ENCODE measurements at regions not wholly inside any gene's neighbourhood (a gene's known extent, or its start where the extent isn't known, plus 50 kb on each side); places are given as distances from the start of the nearest gene placed in this dataset.
A peak's percentile ranks its signal among the peaks of the same experiment; 100 is the strongest.

- TF ChIP-seq HNF4A (CRISPR knock-in tag; IDR thresholded peaks at IDR 0.05) (peak; percentile 9), CHD4 (IDR thresholded peaks at IDR 0.05; ENCODE audit: borderline replicate concordance, low read length) (peak; percentile 82; the same call in 1 of the 2 replicates), ZBTB26 (CRISPR knock-in tag; IDR thresholded peaks at IDR 0.05; ENCODE audit: borderline replicate concordance) (no peak), GABPB1 (CRISPR knock-in tag; IDR thresholded peaks at IDR 0.05) (no peak), SOX5 (CRISPR knock-in tag; IDR thresholded peaks at IDR 0.05; ENCODE audit: borderline replicate concordance) (peak; percentile 74; the same call in 1 of the 2 replicates), ZC3H4 (CRISPR knock-in tag; IDR thresholded peaks at IDR 0.05; ENCODE audit: borderline replicate concordance) (no peak), ZNF407 (CRISPR knock-in tag; IDR thresholded peaks at IDR 0.05; ENCODE audit: not compliant biosample characterization) (no peak), KLF15 (CRISPR knock-in tag; IDR thresholded peaks at IDR 0.05; ENCODE audit: borderline replicate concordance) (no peak), ZSCAN29 (CRISPR knock-in tag; conservative IDR thresholded peaks at IDR 0.05) (0 out of 2 replicates have a peak, but pooled peaks have one; percentile 50), ZSCAN30 (CRISPR knock-in tag; IDR thresholded peaks at IDR 0.05) (no peak), ZNF547 (CRISPR knock-in tag; IDR thresholded peaks at IDR 0.05) (no peak), ZNF451 (CRISPR knock-in tag; IDR thresholded peaks at IDR 0.05) (no peak), ZFY (CRISPR knock-in tag; IDR thresholded peaks at IDR 0.05) (peak; percentile 52), ZFP90 (CRISPR knock-in tag; IDR thresholded peaks at IDR 0.05; ENCODE audit: borderline replicate concordance) (no peak), ZNF800 (CRISPR knock-in tag; IDR thresholded peaks at IDR 0.05) (no peak), RBM22 (optimal IDR thresholded peaks at IDR 0.05; ENCODE audit: low read length) (no peak), HNF4G (IDR thresholded peaks at IDR 0.05; ENCODE audit: borderline replicate concordance, low read depth, low read length) (peak; percentile 26; the same call in 1 of the 2 replicates), HNF4G (CRISPR knock-in tag; IDR thresholded peaks at IDR 0.05; ENCODE audit: borderline replicate concordance, low read depth) (no peak)
These were observed 278.6 kb upstream of the KLF3 start (continued) for GRCh38 chr4:38385093-38386004.
